ENCODE measurements at regions not wholly inside any gene's neighbourhood (a gene's known extent, or its start where the extent isn't known, plus 50 kb on each side); places are given as distances from the start of the nearest gene placed in this dataset.
"Not testable (repeated sequence)": the region's sequence is repeated elsewhere in the genome, so short reads cannot be mapped to it uniquely, and the experiment has no call there.

DNA sequence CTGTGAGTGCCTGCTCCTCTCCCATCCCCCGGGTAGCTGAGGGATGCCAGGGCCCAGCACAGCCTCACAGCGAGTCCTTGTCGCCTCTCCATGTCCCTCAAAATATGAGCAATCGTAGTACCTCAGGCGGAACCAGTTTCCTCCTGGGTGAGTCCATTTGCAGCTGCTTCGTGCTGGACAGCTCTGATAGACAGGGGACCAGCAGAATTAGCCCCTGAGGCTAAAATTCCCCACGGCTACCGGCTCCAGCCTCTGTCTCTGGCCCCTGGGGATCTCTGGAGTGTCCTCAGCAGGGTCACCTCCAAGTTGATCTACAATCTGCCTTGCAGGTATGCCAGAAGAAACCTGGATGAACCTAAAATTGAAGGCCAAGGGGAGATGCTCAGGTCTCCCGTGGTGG lies 115.8 kb upstream of the FBXL7 start:
- DNase-seq (ENCODE audit: low read depth, low spot score), result no peak

DNA sequence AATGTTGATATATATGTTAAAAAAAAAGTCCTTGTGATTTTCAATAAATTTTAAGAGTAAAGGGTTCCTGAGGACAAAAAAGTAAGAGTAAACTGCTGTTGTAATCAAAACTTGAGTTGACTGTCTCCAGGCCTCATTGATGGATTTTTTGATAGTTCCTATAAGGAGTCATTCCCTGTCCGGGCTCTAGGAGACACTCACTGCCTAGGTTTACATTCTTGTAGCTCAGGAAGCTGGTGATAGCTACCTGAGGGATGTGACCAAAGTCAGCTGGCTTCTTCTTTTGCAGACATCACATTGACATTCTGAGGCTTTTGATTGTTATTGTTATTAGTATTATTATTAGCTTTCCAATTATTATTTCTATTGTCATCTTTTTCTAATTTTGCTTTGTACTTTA lies 116.5 kb upstream of the FBXL7 start:
- DNase-seq (ENCODE audit: low read depth, low spot score), result no peak

DNA sequence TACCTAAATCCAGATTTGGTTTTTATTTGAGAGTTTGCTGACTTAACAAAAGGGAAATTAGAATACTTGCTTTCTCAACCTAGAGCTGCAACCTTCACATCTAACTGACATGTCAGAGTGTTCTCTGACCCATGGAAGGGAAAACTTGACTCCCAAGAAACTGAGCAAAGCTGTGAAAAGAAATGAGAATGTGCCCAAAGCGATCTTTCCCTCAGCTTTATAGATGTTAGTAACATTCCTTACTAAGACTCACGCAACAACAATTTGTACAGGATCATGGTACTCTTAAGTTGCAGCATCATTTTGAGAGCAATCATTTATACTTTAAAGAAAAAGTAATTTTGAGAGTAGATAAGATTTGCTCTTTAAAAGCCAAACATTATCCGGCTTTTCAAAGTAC lies 117.0 kb upstream of the FBXL7 start:
- no peak for DNase-seq (ENCODE audit: low read depth, low spot score)

DNA sequence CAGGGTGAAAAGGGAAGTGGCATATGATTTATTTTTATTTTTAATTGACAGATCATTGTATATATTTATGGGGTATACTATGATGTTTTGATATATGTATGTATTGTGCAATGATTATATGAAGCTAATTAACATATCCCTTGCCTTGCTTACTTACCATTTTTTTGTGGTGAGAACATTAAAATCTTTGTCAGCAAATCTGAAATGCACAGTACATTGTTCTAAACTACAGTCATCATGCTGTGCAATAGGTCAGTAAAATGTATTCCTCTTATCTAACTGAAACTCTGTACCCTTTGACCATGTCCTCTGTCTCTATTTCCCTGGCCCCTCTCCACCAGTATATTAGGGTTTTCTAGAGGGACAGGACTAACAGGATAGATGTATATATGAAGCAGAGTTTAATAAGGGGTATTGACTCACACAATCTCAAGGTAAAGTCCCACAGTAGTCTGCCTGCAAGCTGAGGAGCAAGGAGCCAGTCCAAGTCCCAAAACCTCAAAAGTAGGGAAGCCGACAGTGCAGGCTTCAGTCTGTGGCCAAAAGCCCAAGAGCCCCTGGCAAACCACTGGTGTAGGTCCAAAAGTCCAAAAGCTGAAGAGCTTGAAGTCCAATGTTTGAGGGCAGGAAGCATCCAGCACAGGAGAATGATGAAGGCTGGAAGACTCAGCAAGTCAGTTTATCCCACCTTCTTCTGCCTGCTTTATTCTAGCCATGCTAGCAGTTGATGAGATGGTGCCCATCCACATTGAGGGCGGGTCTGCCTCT lies 122.2 kb upstream of the FBXL7 start:
- no peak for DNase-seq (ENCODE audit: low read depth, low spot score)

DNA sequence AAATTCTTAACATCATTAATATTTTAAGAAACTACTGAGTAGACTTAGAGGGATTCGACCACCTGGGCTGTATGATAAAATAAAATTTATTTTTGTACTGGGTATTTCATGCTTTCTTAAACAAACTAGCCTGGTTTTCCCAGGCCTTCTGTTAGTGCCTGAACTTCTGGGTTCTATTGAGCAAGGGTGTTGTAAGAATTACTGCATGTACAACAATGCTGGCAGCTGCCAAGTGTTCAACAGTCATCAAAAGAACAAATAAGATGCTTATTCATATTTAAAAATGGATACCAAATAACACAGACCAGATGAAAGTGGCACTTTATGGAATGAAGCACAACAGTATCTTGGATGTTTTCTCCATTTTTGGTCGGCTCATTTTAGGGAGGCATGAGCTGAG lies 123.2 kb upstream of the FBXL7 start:
- DNase-seq (ENCODE audit: low read depth, low spot score), result no peak

DNA sequence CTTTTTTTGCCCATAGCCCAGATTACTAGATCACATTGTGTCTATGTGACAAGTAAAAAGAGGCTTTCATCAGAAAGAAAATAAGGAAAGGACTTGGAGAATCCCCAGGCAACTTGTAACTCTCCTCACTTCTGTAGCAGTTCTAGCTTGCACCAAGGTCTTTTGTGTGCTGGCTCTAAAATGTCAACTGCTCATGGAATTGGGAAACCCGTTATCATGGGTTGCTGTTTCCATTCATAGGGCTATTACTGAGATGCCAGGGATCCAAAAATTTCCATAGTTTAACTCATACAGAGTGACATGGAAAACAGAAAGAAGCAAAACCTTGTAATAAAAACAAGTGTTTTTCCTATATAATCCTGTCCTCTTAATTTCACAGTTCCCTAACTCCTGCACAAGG lies 123.9 kb upstream of the FBXL7 start:
- no peak for DNase-seq (ENCODE audit: low read depth, low spot score)

DNA sequence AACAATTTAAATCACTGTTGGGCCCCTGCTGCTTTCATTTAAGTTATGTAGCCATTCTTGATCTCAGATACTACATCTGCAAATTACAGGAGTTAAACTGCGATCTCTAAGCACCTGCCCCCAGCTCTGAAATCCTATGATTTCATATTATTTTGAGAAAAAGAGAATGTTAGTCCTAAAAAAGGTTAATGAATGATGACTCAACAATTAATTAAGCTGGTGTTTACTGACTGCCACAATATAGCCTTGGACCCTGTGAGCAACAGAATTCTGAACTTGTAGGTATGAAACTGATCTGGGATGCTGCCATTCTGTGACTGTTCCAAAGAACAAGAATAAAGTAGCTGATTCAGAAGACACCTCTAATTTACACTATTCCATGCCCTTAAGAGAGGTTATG lies 124.4 kb upstream of the FBXL7 start:
- DNase-seq (ENCODE audit: low read depth, low spot score), result no peak

DNA sequence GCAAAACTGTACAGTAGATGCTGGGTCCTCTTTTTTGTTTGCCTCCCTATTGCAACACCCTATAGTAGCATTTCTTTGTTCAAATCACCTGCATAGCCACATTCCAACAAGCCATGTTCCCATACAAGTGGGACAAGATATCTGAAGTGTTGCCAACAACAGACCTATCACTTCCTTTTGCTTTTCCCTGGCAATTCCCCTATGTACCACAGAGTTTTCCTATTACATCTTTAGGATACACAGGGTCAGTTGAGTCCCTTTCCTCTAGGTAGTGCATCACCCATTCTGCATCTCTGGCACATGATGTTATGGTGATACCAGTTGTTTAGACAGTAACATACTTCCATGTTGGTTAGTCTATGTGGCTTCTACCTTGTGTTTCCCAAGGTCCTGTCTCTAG lies 125.1 kb upstream of the FBXL7 start:
- no peak for DNase-seq (ENCODE audit: low read depth, low spot score)

DNA sequence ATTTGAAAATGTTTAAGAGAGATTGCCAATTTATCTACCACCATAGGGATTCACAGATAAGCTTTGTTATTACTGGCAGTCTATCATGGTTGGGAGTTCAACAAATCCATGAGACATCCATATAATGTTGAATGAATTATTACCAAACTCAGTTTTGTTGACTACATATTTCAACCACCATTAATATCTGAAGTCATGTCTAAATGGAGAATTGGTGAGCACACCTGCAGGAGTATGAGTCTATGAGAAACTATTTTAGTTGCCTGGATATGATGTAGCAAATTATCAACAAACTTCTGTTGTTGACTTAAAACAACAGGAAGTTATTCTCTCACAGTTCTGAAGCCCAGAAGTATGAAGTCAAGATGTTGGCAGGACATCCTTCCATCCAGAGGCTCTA lies 126.8 kb upstream of the FBXL7 start:
- no peak for DNase-seq (ENCODE audit: low read depth, low spot score)

DNA sequence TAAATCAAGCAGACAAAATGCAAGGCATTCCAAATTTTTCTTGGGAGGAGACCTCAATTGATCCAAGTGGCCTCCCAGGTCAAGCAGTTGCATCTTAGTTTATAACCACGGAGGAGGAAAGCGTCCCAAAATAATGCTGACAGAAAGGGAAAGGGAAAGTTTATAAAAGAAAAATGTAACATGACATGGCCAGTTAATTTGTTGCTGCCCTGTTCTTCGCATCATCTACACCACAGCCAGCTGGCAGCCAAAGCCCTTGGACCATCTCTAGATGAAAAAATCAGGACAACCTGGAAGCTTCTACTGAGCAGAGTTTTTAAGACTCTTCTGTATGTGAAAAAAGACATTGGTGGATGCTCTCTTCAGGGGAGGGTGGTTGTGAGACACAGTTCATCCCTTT lies 128.8 kb upstream of the FBXL7 start:
- no peak for DNase-seq (ENCODE audit: low read depth, low spot score)

DNA sequence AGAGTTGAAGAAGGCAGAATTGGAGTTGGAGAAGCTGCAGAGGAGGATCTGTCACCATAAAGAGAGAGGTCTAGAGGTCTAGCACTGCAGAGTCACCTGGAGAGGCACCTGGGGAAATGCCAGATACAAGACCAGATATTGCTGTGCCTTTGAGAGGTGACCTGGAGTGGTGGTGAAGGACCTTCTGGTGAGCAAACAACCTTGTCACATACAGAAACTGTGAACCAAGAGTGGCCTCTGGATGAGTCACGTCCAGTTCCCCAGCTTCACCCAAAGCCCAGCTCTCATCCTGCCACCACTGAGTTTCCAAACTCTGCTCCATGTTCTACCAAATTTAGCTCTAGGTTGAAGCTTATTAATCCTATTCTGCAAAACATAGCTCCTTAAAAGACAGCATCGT lies 131.1 kb upstream of the FBXL7 start:
- DNase-seq (ENCODE audit: low read depth, low spot score), result no peak

DNA sequence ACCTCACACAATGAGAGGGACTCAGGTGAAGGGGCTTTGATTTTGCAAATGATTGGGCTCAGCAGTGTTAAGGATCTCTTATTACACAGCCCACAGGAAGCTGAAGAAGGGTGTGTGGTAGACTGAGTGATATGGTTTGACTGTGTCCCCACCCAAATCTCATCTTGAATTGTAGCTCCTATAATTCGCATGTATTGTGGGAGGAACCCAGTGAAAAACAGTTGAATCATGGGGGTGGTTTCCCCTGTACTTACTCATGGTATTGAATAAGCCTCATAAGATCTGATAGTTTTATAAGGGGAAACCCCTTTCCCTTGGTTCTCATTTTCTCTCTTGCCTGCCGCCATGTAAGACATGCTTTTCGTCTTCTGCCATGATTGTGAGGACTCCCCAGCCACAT lies 132.5 kb upstream of the FBXL7 start:
- no peak for DNase-seq (ENCODE audit: low read depth, low spot score)

DNA sequence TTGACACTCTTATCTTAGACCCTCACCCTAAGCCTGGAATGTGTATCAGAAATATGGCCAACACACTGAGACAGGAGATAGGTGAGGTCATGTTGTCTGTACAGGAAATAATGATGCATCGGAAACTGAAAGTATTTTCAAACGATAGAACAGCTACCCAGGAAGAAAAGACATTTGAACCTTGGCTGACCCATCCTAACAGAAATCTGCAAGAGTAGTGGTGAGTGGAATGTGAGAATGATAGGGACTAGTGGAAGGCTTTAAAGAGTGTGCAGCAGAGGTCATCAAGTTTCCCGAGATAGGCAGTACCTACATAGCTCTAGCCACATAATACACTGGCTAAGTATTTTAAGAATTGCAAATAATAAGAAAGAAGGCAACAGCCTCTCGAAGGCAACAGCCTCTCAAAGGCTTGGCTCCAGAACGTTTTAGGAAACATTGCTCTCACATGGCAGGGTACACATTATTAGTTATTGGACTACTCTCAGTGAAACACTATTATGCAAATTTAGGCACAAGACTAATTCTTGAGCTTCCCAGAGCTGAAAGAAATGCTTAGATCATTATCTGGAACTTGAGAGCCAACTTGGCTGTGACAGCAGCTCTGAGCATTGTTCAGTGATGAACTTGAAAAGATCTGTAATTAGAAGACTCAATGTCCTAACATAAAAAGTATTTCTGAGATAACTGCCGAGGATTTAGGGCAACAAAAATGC lies 133.1 kb upstream of the FBXL7 start:
- DNase-seq (ENCODE audit: low read depth, low spot score), result no peak

DNA sequence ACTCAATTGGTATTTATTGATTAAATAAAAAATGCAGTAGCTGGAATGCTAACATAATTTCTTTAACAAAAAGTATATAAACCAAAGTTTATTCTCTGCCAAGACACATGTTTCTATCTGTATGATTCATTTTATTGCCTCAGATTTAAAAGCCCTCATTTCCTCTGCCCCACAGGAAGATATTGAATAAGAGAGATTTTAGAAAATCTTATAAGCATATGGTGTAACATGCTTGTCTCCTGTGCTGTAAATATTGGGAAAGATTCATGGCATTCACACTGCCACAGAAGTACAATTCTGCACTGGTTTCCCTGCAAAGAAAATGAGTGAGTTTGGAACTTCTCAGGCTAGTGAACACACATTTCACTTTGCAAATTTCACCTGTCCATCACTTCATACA lies 134.9 kb upstream of the FBXL7 start:
- no peak for DNase-seq (ENCODE audit: low read depth, low spot score)

DNA sequence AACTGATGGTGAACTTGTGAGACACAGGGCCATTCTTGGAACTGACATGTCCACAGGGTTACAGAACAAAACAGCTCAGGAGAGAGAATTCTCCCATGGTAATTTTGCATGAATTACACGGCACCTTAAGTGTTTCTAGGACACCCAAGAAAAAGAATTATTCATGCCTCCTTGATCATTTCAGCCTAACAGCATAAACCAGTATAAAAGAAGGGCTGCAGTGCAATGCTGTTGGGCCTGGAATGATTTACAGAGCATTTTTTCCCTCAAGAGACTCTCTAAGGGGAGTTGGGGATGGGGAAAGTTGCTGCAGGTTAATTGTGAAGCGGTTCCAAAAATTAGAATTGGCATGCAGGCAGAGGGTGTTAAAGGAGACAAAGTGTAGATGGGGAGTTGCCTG lies 136.4 kb upstream of the FBXL7 start:
- DNase-seq (ENCODE audit: low read depth, low spot score), result no peak

DNA sequence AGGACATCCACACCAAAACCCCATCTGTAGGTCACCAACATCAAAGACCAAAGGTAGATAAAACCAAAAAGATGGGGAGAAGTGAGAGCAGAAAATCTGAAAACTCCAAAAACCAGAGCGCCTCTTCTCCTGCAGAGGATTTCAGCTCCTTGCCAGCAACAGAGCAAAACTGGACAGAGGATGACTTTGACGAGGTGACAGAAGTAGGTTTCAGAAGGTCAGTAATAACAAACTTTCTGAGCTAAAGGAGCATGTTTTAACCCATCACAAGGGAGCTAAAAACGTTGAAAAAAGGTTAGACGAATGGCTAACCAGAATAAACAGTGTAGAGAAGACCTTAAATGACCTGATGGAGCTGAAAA lies 142.9 kb upstream of the FBXL7 start:
- not testable (repeated sequence) for DNase-seq (ENCODE audit: low read depth, low spot score)

DNA sequence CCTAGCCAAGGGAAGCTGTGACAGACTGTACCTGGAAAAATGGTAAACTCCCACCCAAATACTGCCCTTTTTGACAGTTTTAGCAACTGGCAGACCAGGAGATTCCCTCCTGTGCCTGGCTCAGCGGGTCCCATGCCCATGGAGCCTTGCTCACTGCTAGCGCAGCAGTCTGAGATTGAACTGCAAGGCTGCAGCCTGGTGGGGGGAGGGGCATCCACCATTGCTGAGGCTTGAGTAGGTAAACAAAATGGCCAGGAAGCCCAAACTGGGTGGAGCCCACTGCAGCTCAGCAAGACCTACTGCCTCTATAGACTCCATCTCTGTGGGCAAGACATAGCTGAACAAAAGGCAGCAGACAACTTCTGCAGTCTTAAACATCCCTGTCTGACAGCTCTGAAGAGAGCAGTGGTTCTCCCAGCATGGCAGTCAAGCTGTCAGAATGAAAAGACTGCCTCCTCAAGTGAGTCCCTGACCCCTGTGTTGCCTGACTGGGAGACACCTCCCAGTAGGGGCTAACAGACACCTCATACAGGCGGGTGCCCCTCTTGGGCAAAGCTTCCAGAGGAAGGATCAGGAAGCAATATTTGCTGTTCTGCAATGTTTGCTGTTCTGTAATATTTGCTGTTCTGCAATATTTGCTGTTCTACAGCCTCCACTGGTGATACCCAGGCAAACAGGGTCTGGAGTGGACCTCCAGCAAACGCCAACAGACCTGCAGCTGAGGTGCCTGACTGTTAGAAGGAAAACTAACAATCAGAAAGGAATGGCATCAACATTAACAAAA lies 143.5 kb upstream of the FBXL7 start:
- DNase-seq (ENCODE audit: low read depth, low spot score), result not testable (repeated sequence)

DNA sequence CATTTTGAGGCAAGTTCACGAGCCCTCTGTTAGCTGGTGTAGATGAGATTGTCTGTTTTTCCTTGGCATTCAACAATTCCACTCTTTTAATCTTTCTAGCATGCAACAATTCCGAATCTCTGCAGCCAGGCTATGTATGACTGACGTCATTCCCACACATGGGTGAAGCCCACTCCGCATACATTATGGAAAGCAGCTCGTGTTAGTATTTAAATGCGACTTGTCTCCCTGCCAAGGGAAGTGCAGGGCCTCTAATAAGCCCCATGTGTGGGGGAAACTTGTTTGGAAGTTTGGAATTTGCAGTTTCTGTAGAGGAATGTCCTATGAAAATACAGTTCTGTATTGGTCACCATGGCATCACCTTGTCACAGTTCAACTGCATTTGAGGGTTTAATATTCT lies 146.0 kb upstream of the FBXL7 start:
- no peak for DNase-seq (ENCODE audit: low read depth, low spot score)

DNA sequence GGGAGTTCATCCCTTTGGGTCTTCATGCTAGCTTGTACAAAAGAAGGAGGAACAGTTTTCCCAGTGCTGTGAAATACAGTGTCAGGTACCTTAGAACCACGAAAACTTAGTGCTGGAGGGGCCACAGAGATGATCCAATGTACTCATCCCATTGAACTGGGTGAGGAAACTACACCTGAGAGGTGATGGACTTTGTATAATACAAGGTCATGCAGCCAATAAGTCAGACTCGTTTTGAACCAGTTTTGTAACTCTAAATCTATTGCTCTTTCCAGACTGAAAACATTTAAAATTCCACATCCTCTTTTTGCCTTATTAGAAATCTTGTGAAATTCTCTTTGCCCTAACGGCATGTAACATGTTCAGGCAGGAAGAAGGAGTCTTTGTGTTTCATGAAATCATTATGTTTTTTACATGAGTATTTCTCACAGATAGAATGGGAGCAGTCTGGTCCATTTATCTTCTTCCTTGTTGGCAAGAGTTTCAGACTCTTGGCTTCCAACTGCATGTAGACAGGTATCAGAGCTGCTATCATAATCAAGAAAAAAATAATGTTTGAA lies 146.8 kb upstream of the FBXL7 start:
- DNase-seq (ENCODE audit: low read depth, low spot score), result no peak

DNA sequence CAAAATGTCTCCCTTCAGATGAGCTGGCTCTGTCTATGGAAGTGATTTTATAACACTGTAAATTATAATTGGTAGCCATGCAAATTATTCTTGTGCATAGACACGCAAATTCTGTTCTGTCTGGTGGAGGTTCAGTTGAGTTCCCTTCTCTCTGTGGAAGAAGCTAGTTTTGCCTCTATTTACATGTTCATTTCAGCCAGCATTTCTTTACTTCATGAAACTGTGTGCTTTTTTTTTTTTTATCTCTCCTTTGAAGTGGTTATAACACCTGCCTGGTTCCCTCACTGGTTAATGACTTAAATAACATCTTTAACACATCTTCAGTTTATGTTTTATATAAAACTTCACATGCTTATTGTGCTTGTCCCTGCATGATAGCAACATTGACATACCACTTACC lies 149.4 kb upstream of the FBXL7 start:
- DNase-seq (ENCODE audit: low read depth, low spot score), result no peak

DNA sequence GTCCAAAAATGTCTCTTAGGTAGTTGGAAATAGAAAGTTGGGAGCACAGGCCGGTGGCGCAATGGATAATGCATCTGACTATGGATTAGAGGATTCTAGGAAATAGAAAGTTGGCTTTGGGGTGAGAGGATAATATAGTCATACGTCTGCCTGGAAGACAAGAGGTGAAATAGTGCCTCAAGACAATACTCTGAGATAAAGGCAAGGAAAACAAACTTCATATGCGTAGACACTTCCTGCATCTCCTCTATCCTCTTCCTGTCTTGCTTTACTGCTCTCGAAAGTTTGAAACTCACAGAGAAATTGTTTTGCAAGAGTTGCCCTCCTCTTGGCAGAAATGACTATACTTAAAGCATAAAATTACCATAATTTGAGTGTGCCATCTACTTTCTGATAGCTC lies 153.2 kb upstream of the FBXL7 start:
- DNase-seq (ENCODE audit: low read depth, low spot score), result no peak

DNA sequence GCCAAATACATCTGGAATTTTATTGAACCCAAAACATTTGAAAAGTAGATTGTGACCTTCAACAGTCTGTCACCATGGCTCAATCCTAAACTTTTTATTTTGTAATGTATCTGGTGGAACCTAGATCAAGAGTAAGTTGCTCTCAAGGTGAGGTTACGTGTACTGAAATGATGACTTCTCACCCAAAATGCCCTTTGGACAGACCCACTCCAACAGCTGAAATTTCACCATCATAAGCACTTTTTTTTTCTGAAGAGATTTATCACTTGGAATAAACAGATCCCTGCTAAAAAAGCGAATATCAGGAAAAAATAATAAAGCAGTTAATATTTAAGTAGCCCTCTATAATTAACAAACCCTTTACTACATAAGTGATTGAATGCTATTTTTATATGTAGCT lies 155.0 kb upstream of the FBXL7 start:
- DNase-seq (ENCODE audit: low read depth, low spot score), result no peak

DNA sequence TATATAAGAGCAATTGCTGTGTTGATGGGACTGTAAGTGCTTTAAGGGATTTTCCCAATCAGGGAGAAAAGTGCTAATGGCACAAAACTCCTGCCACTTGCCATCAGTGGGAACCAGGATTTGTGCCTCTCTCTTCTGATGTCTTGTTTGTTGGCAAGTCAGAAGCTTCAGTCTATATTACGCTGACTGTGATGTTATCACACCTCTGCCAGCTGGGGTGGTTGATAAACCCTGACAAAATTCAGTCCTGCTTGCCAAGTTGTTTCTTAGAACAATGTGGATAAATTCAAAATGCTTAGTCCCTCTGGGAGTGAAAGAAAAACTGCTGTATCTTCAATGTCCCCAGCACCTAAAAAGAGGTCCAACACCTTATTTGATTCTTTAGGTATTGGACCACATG lies 161.4 kb upstream of the FBXL7 start:
- DNase-seq (ENCODE audit: low read depth, low spot score), result no peak

Measured in iPS DF 19.7 (cell line).